Endothelial cell (in vitro differentiated cells): ENCODE measurements at regions not wholly inside any gene's neighbourhood (a gene's known extent, or its start where the extent isn't known, plus 50 kb on each side); places are given as distances from the start of the nearest gene placed in this dataset.

Experiments used
- DNase-seq: peaks from one replicate; pipeline ENCODE4 v3.0.0; 2021; ENCODE audit warnings: low spot score
- H3K27ac Mint-ChIP-seq: one replicate; pipeline ENCODE4 v1.8.0; 2021; ENCODE audit warnings: mixed read lengths, inconsistent platforms; ENCODE audit not compliant: unreplicated experiment
- H3K27me3 Mint-ChIP-seq: one replicate; pipeline ENCODE4 v1.8.0; 2021; ENCODE audit warnings: mild to moderate bottlenecking, moderate library complexity, mixed read lengths, inconsistent platforms; ENCODE audit not compliant: unreplicated experiment
- H3K36me3 Mint-ChIP-seq: one replicate; pipeline ENCODE4 v1.8.0; 2021; ENCODE audit warnings: mild to moderate bottlenecking, low read depth, mixed read lengths, inconsistent platforms; ENCODE audit not compliant: unreplicated experiment
- H3K4me1 Mint-ChIP-seq: one replicate; pipeline ENCODE4 v1.8.0; 2021; ENCODE audit warnings: mild to moderate bottlenecking, mixed read lengths, inconsistent platforms; ENCODE audit not compliant: unreplicated experiment
- H3K4me3 Mint-ChIP-seq: one replicate; pipeline ENCODE4 v1.8.0; 2021; ENCODE audit warnings: mild to moderate bottlenecking, mixed read lengths, inconsistent platforms; ENCODE audit not compliant: unreplicated experiment
- H3K9me3 Mint-ChIP-seq: one replicate; pipeline ENCODE4 v1.8.0; 2021; ENCODE audit warnings: mixed read lengths, inconsistent platforms; ENCODE audit not compliant: unreplicated experiment
- CTCF ChIP-seq: fragments of 200-600 bp; sonication (generic); IDR thresholded peaks from one replicate; pipeline ENCODE4 v1.5.0; 2021; ENCODE audit warnings: antibody characterized with exemption; ENCODE audit not compliant: unreplicated experiment

DNA sequence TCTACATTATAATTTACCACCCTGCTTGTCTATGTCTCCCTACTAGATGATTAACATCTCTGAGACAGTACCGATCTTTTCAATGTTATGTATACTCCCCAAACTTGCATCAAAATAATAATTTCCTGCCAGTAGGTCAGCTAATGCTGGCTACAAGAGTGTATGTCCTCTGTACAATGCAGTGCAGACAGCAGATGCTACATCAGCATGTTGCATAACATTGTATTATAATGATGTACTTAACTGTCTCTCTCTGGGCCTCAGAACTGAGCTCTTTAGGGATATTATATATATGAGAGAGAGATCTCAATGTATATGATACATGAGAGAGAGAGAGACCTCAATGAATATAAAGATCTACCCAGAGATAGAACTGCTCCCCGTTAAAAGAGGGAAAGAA is 456.6 kb downstream of the SHQ1 start:
- no peak for TF ChIP-seq CTCF

GRCh38 chr3:72390841-72391240 is 457.4 kb downstream of the SHQ1 start:
- H3K36me3 Mint-ChIP-seq, result no peaks in the 10 kb centered on the region
- TF ChIP-seq CTCF, result no peak

More for the DNA sequence above, 456.6 kb downstream of the SHQ1 start:
- no peak overlapping the region for H3K27ac Mint-ChIP-seq
- H3K9me3 Mint-ChIP-seq, result no peaks in the 10 kb centered on the region
- H3K36me3 Mint-ChIP-seq, result no peaks in the 10 kb centered on the region
- DNase-seq, result no peak
- no peaks in the 10 kb centered on the region for H3K27me3 Mint-ChIP-seq
- H3K4me3 Mint-ChIP-seq, result no peak overlapping the region
- H3K4me1 Mint-ChIP-seq, result peaks cover 21% of the 10 kb centered on the region

DNA sequence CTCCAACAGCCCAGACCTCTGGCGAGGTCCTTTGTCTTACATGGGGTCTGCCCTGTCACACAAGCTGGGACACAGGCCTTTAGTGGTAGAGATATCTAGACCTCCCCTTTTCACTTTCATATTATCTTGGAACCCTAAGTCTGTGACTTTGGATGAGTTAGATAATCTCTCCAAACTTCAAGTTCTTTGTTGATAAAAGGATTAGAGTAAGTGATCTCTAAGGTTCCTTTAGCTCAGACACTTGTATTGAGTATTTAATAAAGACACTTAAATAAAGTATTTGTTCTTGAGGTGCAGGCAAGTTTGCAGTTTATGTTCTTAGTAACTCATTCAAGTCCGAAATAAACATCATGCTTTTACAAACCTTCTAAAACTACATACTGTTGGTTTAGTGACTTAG is 459.6 kb downstream of the SHQ1 start:
- TF ChIP-seq CTCF, result no peak
- peaks cover 34% of the 10 kb centered on the region for H3K4me1 Mint-ChIP-seq
- H3K27ac Mint-ChIP-seq, result no peak overlapping the region
- no peaks in the 10 kb centered on the region for H3K36me3 Mint-ChIP-seq
- H3K9me3 Mint-ChIP-seq, result no peaks in the 10 kb centered on the region
- DNase-seq, result no peak
- peaks cover 3% of the 10 kb centered on the region for H3K27me3 Mint-ChIP-seq
- no peak overlapping the region for H3K4me3 Mint-ChIP-seq

More at GRCh38 chr3:72390841-72391240, 457.4 kb downstream of the SHQ1 start:
- no peak overlapping the region for H3K4me3 Mint-ChIP-seq
- no peaks in the 10 kb centered on the region for H3K27me3 Mint-ChIP-seq
- H3K27ac Mint-ChIP-seq, result no peak overlapping the region
- no peak for DNase-seq
- H3K9me3 Mint-ChIP-seq, result no peaks in the 10 kb centered on the region
- peaks cover 28% of the 10 kb centered on the region for H3K4me1 Mint-ChIP-seq

DNA sequence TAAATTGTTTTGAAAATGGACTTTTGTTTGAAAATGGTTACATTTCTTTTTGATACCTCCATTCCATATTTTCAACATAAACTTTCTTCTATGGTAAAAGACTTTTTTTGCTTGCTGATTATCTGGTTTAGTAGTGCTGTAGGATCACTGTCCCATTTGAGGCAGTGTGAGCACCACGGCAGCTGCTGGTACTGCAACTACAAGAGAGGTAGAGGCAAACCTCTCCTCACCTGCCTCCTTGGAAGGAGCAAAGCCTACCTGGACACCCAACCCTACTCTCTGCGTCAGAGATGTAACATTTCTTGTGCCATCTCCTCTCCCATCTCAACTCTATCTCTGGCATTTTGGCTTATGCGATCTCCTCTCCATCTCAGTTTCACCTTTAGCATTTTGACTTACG is 460.1 kb downstream of the SHQ1 start:
- Mint-ChIP-seq H3K4me3 (no peak overlapping the region), H3K36me3 (no peaks in the 10 kb centered on the region), H3K9me3 (no peaks in the 10 kb centered on the region), H3K27me3 (peaks cover 3% of the 10 kb centered on the region), H3K4me1 (peaks cover 32% of the 10 kb centered on the region), H3K27ac (no peak overlapping the region)
- no peak for TF ChIP-seq CTCF
- no peak for DNase-seq

- H3K4me3 Mint-ChIP-seq, result no peak overlapping the region
- no peak for TF ChIP-seq CTCF
- peaks cover 44% of the 10 kb centered on the region for H3K4me1 Mint-ChIP-seq
- H3K9me3 Mint-ChIP-seq, result no peaks in the 10 kb centered on the region
- peaks cover 3% of the 10 kb centered on the region for H3K27me3 Mint-ChIP-seq
- H3K36me3 Mint-ChIP-seq, result no peaks in the 10 kb centered on the region
- no peak overlapping the region for H3K27ac Mint-ChIP-seq
- DNase-seq, result no peak
Measured at GRCh38 chr3:72386327-72387000, 461.8 kb downstream of the SHQ1 start.
